ENCODE measurements at regions not wholly inside any gene's neighbourhood (a gene's known extent, or its start where the extent isn't known, plus 50 kb on each side); places are given as distances from the start of the nearest gene placed in this dataset.

DNA sequence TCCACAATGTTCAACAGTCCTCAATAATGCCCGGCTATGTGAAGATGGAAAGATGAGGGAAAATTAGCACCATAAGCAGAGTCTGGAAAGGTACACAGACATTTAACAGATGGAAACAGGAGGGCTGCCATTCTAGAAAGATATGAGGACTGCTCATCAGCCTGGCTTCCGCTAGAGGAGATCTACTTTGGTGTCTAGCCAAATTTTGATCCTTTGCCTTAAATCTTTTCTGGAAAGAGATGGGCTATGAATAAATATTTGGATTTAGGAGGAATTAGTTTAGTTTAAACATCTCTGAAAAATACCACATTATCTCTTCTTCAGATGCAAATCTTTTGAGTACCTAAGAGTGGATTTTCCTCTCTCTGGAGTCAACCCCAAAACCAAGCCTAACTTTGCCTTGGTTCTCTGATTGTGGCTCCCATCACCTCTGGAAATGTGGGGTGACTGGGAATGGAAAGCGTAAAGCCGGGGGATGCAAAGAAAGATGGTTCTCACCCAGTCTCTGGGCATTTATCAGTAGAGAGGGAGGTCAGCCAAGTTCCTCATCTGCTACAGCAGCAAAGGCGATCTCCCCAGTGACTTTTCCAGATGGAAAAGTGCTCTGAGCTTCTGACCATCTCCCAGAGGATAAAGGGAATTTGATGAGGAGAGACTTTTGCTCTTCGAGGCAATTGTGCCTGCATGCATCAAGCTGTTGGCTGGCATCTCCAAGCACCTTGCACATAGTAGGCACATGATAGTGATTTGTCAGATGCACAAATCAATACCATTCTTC lies 410.6 kb downstream of the ZNF521 start:
- TF ChIP-seq ZNF8 (CRISPR knock-in tag; IDR thresholded peaks at IDR 0.05) (no peak), CSDC2 (CRISPR knock-in tag; IDR thresholded peaks at IDR 0.05) (no peak)

Data from SK-N-SH treated with all-trans-retinoic acid at 6 μM for 48 hours (cell line).